ENCODE measurements at regions not wholly inside any gene's neighbourhood (a gene's known extent, or its start where the extent isn't known, plus 50 kb on each side); places are given as distances from the start of the nearest gene placed in this dataset.

DNA sequence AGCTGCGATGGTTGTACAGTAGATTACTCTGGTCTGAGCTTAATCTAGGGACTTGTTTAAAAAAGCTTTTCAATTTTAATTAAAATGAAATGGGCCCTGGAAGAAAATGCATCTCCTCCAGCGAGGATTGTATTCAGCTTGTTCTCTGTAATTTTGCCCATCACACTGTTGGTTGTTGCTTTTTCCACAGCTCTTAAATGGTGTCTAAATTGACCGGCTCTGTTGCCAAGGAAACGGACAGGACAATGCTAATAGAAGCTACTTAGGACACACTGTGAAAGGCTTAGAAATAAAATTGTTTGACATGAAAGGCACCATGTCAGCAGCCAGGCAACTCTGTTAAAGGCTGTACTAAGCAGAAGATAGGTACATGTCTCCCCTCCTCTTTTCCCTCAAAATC lies 116.7 kb upstream of the NRSN1 start:
- TF ChIP-seq, protein P1, sequence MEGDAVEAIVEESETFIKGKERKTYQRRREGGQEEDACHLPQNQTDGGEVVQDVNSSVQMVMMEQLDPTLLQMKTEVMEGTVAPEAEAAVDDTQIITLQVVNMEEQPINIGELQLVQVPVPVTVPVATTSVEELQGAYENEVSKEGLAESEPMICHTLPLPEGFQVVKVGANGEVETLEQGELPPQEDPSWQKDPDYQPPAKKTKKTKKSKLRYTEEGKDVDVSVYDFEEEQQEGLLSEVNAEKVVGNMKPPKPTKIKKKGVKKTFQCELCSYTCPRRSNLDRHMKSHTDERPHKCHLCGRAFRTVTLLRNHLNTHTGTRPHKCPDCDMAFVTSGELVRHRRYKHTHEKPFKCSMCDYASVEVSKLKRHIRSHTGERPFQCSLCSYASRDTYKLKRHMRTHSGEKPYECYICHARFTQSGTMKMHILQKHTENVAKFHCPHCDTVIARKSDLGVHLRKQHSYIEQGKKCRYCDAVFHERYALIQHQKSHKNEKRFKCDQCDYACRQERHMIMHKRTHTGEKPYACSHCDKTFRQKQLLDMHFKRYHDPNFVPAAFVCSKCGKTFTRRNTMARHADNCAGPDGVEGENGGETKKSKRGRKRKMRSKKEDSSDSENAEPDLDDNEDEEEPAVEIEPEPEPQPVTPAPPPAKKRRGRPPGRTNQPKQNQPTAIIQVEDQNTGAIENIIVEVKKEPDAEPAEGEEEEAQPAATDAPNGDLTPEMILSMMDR (IDR thresholded peaks at IDR 0.05; ENCODE audit: borderline replicate concordance, extremely low read depth, low read length, poor library complexity, severe bottlenecking): no peak
- TF ChIP-seq EZH2 (IDR thresholded peaks at IDR 0.05; ENCODE audit: borderline replicate concordance, low read depth, low read length, severe bottlenecking): no peak

Measured in DND-41 (cell line).